Right renal pelvis (tissue), 4 donors: ENCODE measurements at regions not wholly inside any gene's neighbourhood (a gene's known extent, or its start where the extent isn't known, plus 50 kb on each side); places are given as distances from the start of the nearest gene placed in this dataset.
"Not testable (repeated sequence)": the region's sequence is repeated elsewhere in the genome, so short reads cannot be mapped to it uniquely, and the experiment has no call there.

Experiments used
- DNase-seq, 4 donors: peaks; one replicate each; pipeline ENCODE4 v3.0.0-alpha.2; 2013; ENCODE audit warnings: low read depth in 4 of 4, low spot score in 3 of 4, missing footprints in 1 of 4

GRCh38 chr16:21487956-21488355, 111.4 kb upstream of the METTL9 start:
- DNase-seq = not testable (repeated sequence)

- not testable (repeated sequence) for DNase-seq
These were observed 100.3 kb upstream of the METTL9 start for GRCh38 chr16:21499046-21499445.

- not testable (repeated sequence) for DNase-seq
These were observed 98.0 kb upstream of the METTL9 start for GRCh38 chr16:21501223-21501868.

GRCh38 chr16:21501869-21502667, 97.3 kb upstream of the METTL9 start:
- peak; percentile 66 to 86 (median 82) for DNase-seq

- not testable (repeated sequence) for DNase-seq
These were observed 95.8 kb upstream of the METTL9 start for GRCh38 chr16:21503574-21503920.

GRCh38 chr16:21503941-21504832, 95.2 kb upstream of the METTL9 start:
- not testable (repeated sequence) for DNase-seq

GRCh38 chr16:21505751-21506520, 93.4 kb upstream of the METTL9 start:
- DNase-seq = not testable (repeated sequence)

- DNase-seq = not testable (repeated sequence)
These were observed 92.4 kb upstream of the METTL9 start for GRCh38 chr16:21506857-21507456.

- not testable (repeated sequence) for DNase-seq
These were observed 91.6 kb upstream of the METTL9 start for GRCh38 chr16:21507631-21508305.

- not testable (repeated sequence) for DNase-seq
These were observed 90.5 kb upstream of the METTL9 start for GRCh38 chr16:21508661-21509436.

- DNase-seq = not testable (repeated sequence)
These were observed 89.8 kb upstream of the METTL9 start for GRCh38 chr16:21509437-21510086.

GRCh38 chr16:21510869-21511255, 88.5 kb upstream of the METTL9 start:
- DNase-seq = not testable (repeated sequence)

- DNase-seq = not testable (repeated sequence)
These were observed 87.8 kb upstream of the METTL9 start for GRCh38 chr16:21511315-21512210.

GRCh38 chr16:21512280-21513192, 86.8 kb upstream of the METTL9 start:
- not testable (repeated sequence) for DNase-seq

GRCh38 chr16:21513337-21513741, 86.0 kb upstream of the METTL9 start:
- DNase-seq = not testable (repeated sequence)
